ENCODE measurements at regions not wholly inside any gene's neighbourhood (a gene's known extent, or its start where the extent isn't known, plus 50 kb on each side); places are given as distances from the start of the nearest gene placed in this dataset.
"Not testable (repeated sequence)": the region's sequence is repeated elsewhere in the genome, so short reads cannot be mapped to it uniquely, and the experiment has no call there.

- Histone ChIP-seq H3K36me3 (no peaks in the 10 kb centered on the region), H3K27ac (no peak overlapping the region), H3K4me1 (no peaks in the 10 kb centered on the region), H3K27me3 (no peaks in the 10 kb centered on the region), H3K4me3 (no peak overlapping the region), H3K9me3 (peaks cover 6% of the 10 kb centered on the region)
- no peak for DNase-seq (ENCODE audit: extremely low spot score in 2 of 2)
- intact Hi-C loops (cut with DNase I), result no loop called here
- TF ChIP-seq POLR2AphosphoS5 (IDR thresholded peaks at IDR 0.05; ENCODE audit: insufficient read depth in 1 of 2, low read depth in 1 of 2), result no peak
- TF ChIP-seq POLR2A (IDR thresholded peaks at IDR 0.05), result no peak
- TF ChIP-seq CTCF (IDR thresholded peaks at IDR 0.05), result no peak
These were observed 536.6 kb upstream of the NR5A2 start for GRCh38 chr1:199490769-199491527.

GRCh38 chr1:199495432-199495831 is 532.1 kb upstream of the NR5A2 start:
- TF ChIP-seq CTCF (IDR thresholded peaks at IDR 0.05) (no peak), POLR2A (IDR thresholded peaks at IDR 0.05) (no peak), POLR2AphosphoS5 (IDR thresholded peaks at IDR 0.05; ENCODE audit: insufficient read depth in 1 of 2, low read depth in 1 of 2) (no peak)

GRCh38 chr1:199498802-199499201 is 528.7 kb upstream of the NR5A2 start:
- H3K27me3 ChIP-seq; DNase-seq (ENCODE audit: extremely low spot score in 2 of 2); H3K9me3 ChIP-seq; H3K27ac ChIP-seq; H3K4me1 ChIP-seq; intact Hi-C loops (cut with DNase I); H3K36me3 ChIP-seq; H3K4me3 ChIP-seq: not testable (repeated sequence)

More at GRCh38 chr1:199495432-199495831, 532.1 kb upstream of the NR5A2 start:
- Histone ChIP-seq H3K36me3 (no peaks in the 10 kb centered on the region), H3K4me3 (no peak overlapping the region), H3K9me3 (peaks cover 6% of the 10 kb centered on the region), H3K27me3 (no peaks in the 10 kb centered on the region), H3K4me1 (no peaks in the 10 kb centered on the region), H3K27ac (no peak overlapping the region)
- no peak for DNase-seq (ENCODE audit: extremely low spot score in 2 of 2)
- intact Hi-C loops (cut with DNase I), result no loop called here

- Histone ChIP-seq H3K36me3 (no peaks in the 10 kb centered on the region), H3K4me1 (no peaks in the 10 kb centered on the region), H3K27me3 (no peaks in the 10 kb centered on the region), H3K9me3 (no peaks in the 10 kb centered on the region), H3K4me3 (no peak overlapping the region), H3K27ac (no peak overlapping the region)
- no peak for TF ChIP-seq POLR2AphosphoS5 (IDR thresholded peaks at IDR 0.05; ENCODE audit: insufficient read depth in 1 of 2, low read depth in 1 of 2)
- no peak for TF ChIP-seq POLR2A (IDR thresholded peaks at IDR 0.05)
- TF ChIP-seq CTCF (IDR thresholded peaks at IDR 0.05), result no peak
- intact Hi-C loops (cut with DNase I), result no loop called here
- no peak for DNase-seq (ENCODE audit: extremely low spot score in 2 of 2)
These were observed 519.4 kb upstream of the NR5A2 start for GRCh38 chr1:199508072-199508471.

GRCh38 chr1:199508653-199509052 is 518.9 kb upstream of the NR5A2 start:
- Histone ChIP-seq H3K4me1 (no peaks in the 10 kb centered on the region), H3K27me3 (no peaks in the 10 kb centered on the region), H3K9me3 (no peaks in the 10 kb centered on the region), H3K27ac (no peak overlapping the region), H3K36me3 (no peaks in the 10 kb centered on the region), H3K4me3 (no peak overlapping the region)
- no peak for DNase-seq (ENCODE audit: extremely low spot score in 2 of 2)
- intact Hi-C loops (cut with DNase I), result no loop called here
- TF ChIP-seq CTCF (IDR thresholded peaks at IDR 0.05) (no peak), POLR2A (IDR thresholded peaks at IDR 0.05) (no peak), POLR2AphosphoS5 (IDR thresholded peaks at IDR 0.05; ENCODE audit: insufficient read depth in 1 of 2, low read depth in 1 of 2) (no peak)

All from vagina (tissue), 2 donors.